ENCODE measurements at regions not wholly inside any gene's neighbourhood (a gene's known extent, or its start where the extent isn't known, plus 50 kb on each side); places are given as distances from the start of the nearest gene placed in this dataset.
"Not testable (repeated sequence)": the region's sequence is repeated elsewhere in the genome, so short reads cannot be mapped to it uniquely, and the experiment has no call there.

GRCh38 chr3:181554233-181554765 lies 157.4 kb upstream of the SOX2 start:
- no peak for DNase-seq (ENCODE audit: extremely low read depth in 1 of 11, low read depth in 9 of 11, low spot score in 4 of 11)

GRCh38 chr3:181549266-181549665 lies 162.5 kb upstream of the SOX2 start:
- DNase-seq (ENCODE audit: extremely low read depth in 1 of 11, low read depth in 9 of 11, low spot score in 4 of 11): no peak

GRCh38 chr3:181541414-181541813 lies 170.3 kb upstream of the SOX2 start:
- no peak for DNase-seq (ENCODE audit: extremely low read depth in 1 of 11, low read depth in 9 of 11, low spot score in 4 of 11)

GRCh38 chr3:181534781-181535221 lies 176.9 kb upstream of the SOX2 start:
- no peak for DNase-seq (ENCODE audit: extremely low read depth in 1 of 11, low read depth in 9 of 11, low spot score in 4 of 11)

GRCh38 chr3:181533811-181534210 lies 177.9 kb upstream of the SOX2 start:
- no peak for DNase-seq (ENCODE audit: extremely low read depth in 1 of 11, low read depth in 9 of 11, low spot score in 4 of 11)

- DNase-seq (ENCODE audit: extremely low read depth in 1 of 11, low read depth in 9 of 11, low spot score in 4 of 11): no peak
Observed at GRCh38 chr3:181530584-181530983, 181.1 kb upstream of the SOX2 start.

- DNase-seq (ENCODE audit: extremely low read depth in 1 of 11, low read depth in 9 of 11, low spot score in 4 of 11): no peak
Observed at GRCh38 chr3:181521831-181522230, 189.9 kb upstream of the SOX2 start.

- no peak for DNase-seq (ENCODE audit: extremely low read depth in 1 of 11, low read depth in 9 of 11, low spot score in 4 of 11)
Observed at GRCh38 chr3:181518222-181518621, 193.5 kb upstream of the SOX2 start.

GRCh38 chr3:181512787-181513186 lies 198.9 kb upstream of the SOX2 start:
- no peak for DNase-seq (ENCODE audit: extremely low read depth in 1 of 11, low read depth in 9 of 11, low spot score in 4 of 11)

- DNase-seq (ENCODE audit: extremely low read depth in 1 of 11, low read depth in 9 of 11, low spot score in 4 of 11): no peak
Observed at GRCh38 chr3:181510500-181510899, 201.2 kb upstream of the SOX2 start.

GRCh38 chr3:181497358-181497757 lies 214.4 kb upstream of the SOX2 start:
- DNase-seq (ENCODE audit: extremely low read depth in 1 of 11, low read depth in 9 of 11, low spot score in 4 of 11): no peak

- DNase-seq (ENCODE audit: extremely low read depth in 1 of 11, low read depth in 9 of 11, low spot score in 4 of 11): no peak
Observed at GRCh38 chr3:181493423-181493822, 218.3 kb upstream of the SOX2 start.

- DNase-seq (ENCODE audit: extremely low read depth in 1 of 11, low read depth in 9 of 11, low spot score in 4 of 11): no peak
Observed at GRCh38 chr3:181488536-181488935, 223.2 kb upstream of the SOX2 start.

GRCh38 chr3:181487236-181487978 lies 224.3 kb upstream of the SOX2 start:
- no peak for DNase-seq (ENCODE audit: extremely low read depth in 1 of 11, low read depth in 9 of 11, low spot score in 4 of 11)

- no peak for DNase-seq (ENCODE audit: extremely low read depth in 1 of 11, low read depth in 9 of 11, low spot score in 4 of 11)
Observed at GRCh38 chr3:181486141-181486885, 225.4 kb upstream of the SOX2 start.

GRCh38 chr3:181484026-181484425 lies 227.7 kb upstream of the SOX2 start:
- DNase-seq (ENCODE audit: extremely low read depth in 1 of 11, low read depth in 9 of 11, low spot score in 4 of 11): no peak

GRCh38 chr3:181475146-181475545 lies 236.6 kb upstream of the SOX2 start:
- DNase-seq (ENCODE audit: extremely low read depth in 1 of 11, low read depth in 9 of 11, low spot score in 4 of 11): not testable (repeated sequence)

GRCh38 chr3:181470349-181470748 lies 241.4 kb upstream of the SOX2 start:
- DNase-seq (ENCODE audit: extremely low read depth in 1 of 11, low read depth in 9 of 11, low spot score in 4 of 11): no peak

- no peak for DNase-seq (ENCODE audit: extremely low read depth in 1 of 11, low read depth in 9 of 11, low spot score in 4 of 11)
Observed at GRCh38 chr3:181464033-181464694, 247.6 kb upstream of the SOX2 start.

GRCh38 chr3:181461381-181461780 lies 250.3 kb upstream of the SOX2 start:
- DNase-seq (ENCODE audit: extremely low read depth in 1 of 11, low read depth in 9 of 11, low spot score in 4 of 11): no peak

Data from renal cortex interstitium (tissue), 11 donors.